Fibroblast of peridontal ligament (primary cell): ENCODE measurements at regions not wholly inside any gene's neighbourhood (a gene's known extent, or its start where the extent isn't known, plus 50 kb on each side); places are given as distances from the start of the nearest gene placed in this dataset.
"Not testable (repeated sequence)": the region's sequence is repeated elsewhere in the genome, so short reads cannot be mapped to it uniquely, and the experiment has no call there.

ENCODE experiments used
- DNase-seq: peaks from one replicate; pipeline ENCODE4 v3.0.0-alpha.2; 2010; ENCODE audit errors: extremely low read depth

DNA sequence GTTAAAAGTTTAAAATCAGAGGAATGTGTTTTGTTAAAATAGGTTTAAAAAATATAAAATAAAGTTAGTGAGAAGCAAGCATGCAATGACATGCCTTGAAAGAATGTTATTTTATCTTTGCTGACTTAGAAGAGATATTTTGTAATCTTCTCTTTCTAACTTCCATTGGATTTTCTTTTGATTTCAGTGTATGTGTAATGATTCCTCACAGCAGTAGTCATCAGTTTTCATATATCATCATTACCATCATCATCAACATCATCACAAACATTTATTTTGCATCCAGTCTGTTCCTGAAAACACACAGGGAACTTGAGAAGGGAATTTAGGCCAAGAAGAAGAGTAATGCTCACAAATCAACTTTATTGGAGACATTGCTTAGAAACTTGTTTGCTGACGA is 699.6 kb downstream of the TAF11L14 start:
- no peak for DNase-seq

DNA sequence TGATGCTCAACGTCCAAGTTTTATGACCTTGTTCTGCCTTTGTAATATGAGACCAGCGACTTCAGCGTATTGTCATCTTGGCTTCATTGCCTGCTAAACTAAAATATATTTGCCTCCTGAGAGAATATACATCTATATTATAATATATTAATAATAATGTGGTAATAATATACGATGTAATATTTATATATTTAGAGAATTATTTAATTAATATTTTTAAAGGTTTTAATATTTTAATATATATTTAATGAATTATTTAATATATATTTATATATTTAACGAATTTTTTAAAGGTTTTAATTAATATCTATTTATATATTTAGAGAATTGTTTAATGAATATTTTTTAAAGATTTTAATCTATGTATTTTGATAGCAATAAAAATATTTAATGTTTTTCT is 700.7 kb downstream of the TAF11L14 start:
- DNase-seq, result no peak

DNA sequence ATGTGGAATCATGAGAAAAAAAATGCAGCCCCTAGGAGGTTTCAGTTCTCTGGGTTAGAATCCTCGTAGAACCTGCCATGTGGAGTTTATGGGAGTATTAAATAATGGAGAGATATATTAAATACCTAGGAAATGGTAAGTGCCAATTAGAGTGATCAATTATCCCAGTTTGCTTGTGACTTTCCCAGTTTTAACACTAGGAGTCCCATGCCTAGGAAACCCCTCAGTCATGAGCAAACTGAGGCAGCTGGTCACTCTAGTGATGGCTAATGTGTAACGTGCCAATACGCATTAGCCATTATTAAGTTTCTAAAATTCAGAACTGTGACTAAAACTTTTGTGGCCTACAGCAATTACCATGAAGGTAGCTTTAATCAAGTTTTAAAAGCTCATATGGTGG is 720.6 kb downstream of the TAF11L14 start:
- DNase-seq, result no peak

DNA sequence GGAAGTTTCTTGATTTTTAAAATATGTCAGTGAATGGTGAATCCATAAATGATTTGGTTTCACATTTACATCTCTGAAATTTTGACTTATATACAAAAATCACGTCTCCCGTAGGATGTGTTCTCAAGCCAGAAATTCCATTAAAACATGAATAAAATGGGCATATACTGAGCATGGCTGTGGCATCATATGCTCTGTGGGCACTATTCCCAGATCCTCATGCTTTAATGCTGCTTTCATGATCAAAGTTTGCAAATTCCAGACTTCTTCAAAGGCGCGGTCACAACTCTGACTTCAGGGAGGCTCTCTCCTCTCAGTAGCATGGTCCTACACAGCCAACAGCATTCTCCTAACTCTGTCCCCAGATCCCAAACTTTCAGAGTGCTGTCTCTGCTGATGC is 723.2 kb downstream of the TAF11L14 start:
- no peak for DNase-seq

- DNase-seq, result no peak
These were observed 732.0 kb downstream of the TAF11L14 start for GRCh38 chr5:18366234-18366633.

DNA sequence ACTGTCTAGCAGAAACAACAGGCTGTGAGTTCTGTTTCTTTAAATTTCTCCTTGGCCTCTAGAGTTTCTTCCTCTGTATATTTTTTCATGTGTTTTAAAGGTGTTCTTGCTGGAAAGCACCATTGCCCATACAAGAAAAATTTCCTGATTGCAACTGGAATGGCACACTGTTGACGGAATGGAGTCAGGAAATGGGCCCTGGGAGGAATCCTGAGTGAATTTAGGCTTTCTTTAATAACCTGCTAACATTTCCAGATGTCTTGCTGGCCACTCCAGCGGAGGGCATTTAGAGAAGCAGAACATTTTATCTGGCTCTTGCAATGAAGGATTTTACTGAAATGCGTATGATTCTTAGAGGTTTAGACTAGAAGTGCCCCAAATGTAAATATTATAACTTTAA is 736.3 kb downstream of the TAF11L14 start:
- no peak for DNase-seq

DNA sequence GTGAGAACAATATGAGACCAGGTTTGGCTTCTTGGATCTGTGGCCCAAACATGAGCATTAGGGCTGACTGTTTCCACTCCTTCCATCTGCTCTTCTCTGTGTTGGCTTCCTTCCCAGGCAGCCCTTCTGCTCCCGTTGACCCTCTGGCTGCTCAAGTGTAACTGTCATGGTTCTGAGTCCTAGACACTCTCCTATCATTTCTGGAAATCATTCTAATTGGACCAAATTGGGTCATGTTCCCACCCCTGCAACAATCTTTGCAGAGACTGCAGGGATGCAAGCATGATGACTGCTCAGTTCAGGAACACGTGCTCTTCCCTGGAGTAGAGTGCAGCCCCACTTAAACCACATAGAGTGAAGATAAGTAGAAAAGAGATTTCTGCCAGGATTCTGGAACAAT is 741.4 kb downstream of the TAF11L14 start:
- no peak for DNase-seq

- no peak for DNase-seq
These were observed 743.8 kb downstream of the TAF11L14 start for GRCh38 chr5:18378066-18378465.

DNA sequence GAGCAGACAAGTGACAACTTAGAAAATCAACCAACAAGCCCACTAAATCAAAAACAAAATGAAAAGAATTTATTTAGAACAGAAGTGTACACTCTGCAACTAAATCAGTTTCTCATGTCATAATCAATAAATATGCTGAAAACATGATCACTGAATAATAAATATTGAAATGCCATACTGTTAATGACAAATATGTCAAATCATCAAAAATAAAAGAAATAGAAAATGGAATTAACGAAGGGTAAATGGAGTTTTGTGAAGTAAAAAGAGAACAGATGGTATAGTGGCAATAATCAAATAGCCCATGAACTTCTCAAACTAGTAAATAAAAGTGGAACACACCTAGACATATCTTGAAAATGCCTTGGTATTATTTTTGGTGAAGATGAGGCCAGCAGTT is 744.9 kb downstream of the TAF11L14 start:
- no peak for DNase-seq

DNA sequence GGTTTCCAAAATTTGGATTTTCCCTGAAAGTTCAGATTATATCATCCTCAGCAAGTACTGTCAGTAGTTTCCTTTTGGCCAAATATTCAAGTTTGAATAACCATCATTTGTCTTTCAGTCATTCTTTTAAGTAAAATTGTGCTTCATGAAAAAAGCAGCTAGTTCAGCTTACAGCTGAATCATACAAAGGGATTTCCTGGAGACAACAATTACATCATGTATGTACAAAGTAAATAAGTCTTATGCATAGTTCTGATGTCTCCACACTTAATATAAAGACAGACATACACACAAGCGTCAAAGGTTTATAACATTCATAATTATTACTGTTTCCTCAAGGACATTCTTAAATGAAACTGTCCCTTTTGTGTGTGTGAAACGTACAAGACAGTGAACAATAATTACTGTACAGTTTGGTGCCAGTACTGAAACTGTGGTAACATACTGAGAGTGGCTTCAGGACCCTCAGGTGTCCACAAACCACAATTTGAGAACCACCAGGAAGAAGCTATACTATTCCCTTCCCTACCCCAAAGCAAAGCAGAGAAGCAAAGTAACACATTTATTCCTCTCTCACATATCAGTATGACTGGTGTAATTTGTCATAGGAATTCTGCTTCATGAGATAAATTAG is 746.6 kb downstream of the TAF11L14 start:
- DNase-seq, result no peak

GRCh38 chr5:18393565-18394442 is 759.5 kb downstream of the TAF11L14 start:
- no peak for DNase-seq

DNA sequence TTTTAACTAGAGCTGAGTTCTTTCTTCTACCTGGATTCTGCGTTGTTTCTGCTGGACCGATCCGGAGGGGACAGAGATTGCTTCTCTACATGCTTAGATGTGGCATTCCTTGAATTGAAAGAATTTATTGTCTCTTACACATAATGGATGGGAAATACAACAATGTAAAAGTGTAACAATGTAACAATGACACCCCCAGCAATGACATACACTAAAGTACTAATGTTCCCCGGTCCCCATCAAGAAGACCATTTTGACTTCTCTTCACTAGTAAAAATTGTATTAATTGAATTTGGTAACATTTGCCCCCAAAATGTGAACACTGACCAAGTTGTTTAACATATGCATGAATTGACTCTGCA is 760.2 kb downstream of the TAF11L14 start:
- no peak for DNase-seq

DNA sequence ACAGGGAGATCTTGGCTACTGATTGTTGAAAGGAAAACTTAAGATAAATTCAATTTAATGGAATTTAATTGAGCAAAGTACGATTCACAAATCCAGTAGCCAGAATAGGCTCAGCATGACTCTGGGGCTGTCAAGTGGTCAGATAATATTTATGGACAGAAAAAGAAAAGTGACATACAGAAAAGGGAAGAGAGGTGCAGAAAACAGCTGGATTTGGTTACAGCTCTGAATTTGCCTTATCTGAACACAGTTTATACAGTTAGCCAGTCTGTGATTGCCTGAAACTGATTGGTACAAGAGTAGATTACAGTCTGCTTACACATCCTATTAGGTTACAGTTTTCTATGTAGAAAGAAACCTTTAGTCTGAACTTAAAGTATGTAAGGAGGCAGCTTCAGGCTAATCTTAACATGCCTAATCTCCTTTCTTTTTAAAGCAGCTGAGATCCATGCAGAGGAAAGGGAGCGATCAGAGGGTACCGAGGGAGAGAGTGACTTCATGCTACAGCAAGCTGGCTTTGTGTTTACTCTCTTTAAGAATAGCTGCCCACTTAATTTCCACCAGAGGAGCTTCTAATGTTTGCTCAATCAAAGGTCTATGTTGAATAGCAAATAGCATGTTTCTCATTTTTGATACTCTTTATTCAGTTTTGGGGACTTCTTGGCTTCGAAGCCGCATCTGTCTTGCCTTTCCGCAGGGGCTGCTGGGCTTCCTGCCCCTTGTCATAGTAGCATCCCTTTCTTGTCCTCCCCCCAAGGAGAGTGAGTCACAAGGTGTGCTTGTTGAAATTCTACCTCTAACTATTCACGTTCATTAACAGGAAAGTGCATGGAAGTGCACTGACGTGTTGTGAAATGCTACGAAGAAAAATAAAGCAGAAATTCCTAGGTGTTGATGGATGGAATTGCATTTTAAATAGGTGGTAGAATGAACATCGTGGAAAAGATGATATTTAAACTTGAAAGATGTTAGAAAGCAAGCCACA is 761.2 kb downstream of the TAF11L14 start:
- no peak for DNase-seq

DNA sequence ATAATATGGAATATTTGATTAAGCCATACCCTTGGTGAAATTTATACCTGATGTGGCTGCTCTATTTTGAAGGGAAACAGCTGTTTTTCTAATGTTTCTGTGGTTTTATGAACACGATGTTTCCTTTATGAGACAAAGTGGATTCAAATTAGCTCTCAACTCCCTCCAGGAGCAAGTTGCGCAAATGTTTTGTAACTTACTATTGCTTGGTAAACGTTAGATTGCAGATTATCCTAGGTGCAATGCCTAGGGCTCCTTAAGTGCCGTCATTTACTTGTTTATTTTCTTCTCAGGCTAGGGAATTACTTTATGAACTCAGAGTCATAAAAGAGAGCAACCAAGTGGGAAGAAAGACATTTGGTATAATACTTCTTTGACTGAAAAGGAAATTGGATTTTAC is 763.1 kb downstream of the TAF11L14 start:
- no peak for DNase-seq

GRCh38 chr5:18397891-18398290 is 763.6 kb downstream of the TAF11L14 start:
- DNase-seq, result no peak

- DNase-seq, result not testable (repeated sequence)
These were observed 765.4 kb downstream of the TAF11L14 start for GRCh38 chr5:18399461-18400327.

GRCh38 chr5:18403141-18403540 is 768.9 kb downstream of the TAF11L14 start:
- DNase-seq, result no peak

DNA sequence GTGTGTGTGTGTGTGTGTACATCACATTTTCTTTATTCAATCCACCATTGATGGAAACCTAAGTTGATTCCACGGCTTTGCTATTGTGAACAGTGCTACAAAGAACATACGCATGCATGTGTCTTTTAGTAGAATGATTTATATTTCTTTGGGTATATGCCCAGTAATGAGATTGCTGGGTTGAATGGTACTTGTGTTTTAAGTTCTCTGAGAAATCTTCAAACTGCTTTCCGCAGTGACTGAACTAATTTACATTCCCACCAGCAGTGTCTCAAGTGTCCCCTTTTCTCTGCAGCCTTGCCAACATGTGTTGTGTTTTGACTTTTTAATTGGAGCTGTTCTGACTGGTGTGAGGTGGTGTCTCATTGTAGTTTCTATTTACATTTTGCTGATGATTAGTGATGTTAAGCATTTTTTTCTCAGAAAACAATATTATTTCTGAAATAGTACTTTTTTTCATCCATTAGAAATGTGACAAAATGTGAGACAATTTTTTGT is 769.7 kb downstream of the TAF11L14 start:
- DNase-seq, result no peak

GRCh38 chr5:18420711-18421110 is 786.5 kb downstream of the TAF11L14 start:
- no peak for DNase-seq

DNA sequence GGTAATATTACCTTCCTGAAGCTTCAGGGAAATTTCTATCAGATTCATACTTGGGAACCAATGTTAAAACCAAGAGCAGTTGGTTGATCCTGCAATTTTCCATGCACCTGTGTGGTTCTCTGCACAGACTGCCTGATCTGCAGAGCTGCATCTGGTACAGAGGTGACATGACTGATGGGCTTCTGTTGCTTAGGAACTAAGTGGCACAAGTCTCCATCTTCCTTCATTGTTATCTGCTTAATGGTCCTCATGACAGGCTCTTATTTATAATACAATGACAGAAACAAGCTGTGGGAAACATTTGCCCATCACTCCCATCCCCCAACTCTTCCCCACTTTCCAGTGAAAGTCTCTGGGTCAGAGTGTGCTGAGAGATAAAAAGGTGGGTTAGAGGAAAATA is 799.1 kb downstream of the TAF11L14 start:
- no peak for DNase-seq

GRCh38 chr5:18438126-18438525 is 803.9 kb downstream of the TAF11L14 start:
- DNase-seq, result no peak
